Stomach (tissue), 4 donors: ENCODE measurements at regions not wholly inside any gene's neighbourhood (a gene's known extent, or its start where the extent isn't known, plus 50 kb on each side); places are given as distances from the start of the nearest gene placed in this dataset.

Source experiments
- CTCF ChIP-seq, 7 experiments: fragments of 450-650 bp in 4 of 7; fragments of 200-600 bp in 3 of 7; sonication (generic) in 3 of 7; IDR thresholded peaks; one replicate each; pipeline ENCODE4 v1.5.1; 2016 to 2019; ENCODE audit warnings: antibody characterized with exemption in 7 of 7, control low read depth in 2 of 7, mild to moderate bottlenecking in 1 of 7
- EP300 ChIP-seq: sonication (generic); formaldehyde crosslinking; IDR thresholded peaks from one replicate; pipeline ENCODE4 v1.6.1; 2017; ENCODE audit warnings: antibody characterized with exemption
- POLR2AphosphoS5 ChIP-seq, 3 donors: sonication (generic); formaldehyde crosslinking; IDR thresholded peaks; one replicate each; pipeline ENCODE4 v1.6.1; 2016; ENCODE audit warnings: antibody characterized with exemption in 3 of 3

GRCh38 chr7:18405726-18406125 is 89.8 kb upstream of the HDAC9 start:
- no peak for TF ChIP-seq CTCF (IDR thresholded peaks at IDR 0.05)
- TF ChIP-seq EP300 = no peak
- no peak for TF ChIP-seq POLR2AphosphoS5 (IDR thresholded peaks at IDR 0.05)
